Astrocyte of the spinal cord (primary cell): ENCODE measurements at regions not wholly inside any gene's neighbourhood (a gene's known extent, or its start where the extent isn't known, plus 50 kb on each side); places are given as distances from the start of the nearest gene placed in this dataset.

Source experiments
- DNase-seq: peaks from one replicate; pipeline ENCODE4 v3.0.0; 2011; ENCODE audit warnings: low read depth, low spot score
- H3K4me3 ChIP-seq: 2 replicates; pipeline ENCODE4 v1.5.1; 2011; ENCODE audit warnings: low read depth, mild to moderate bottlenecking, low read length, moderate library complexity
- CTCF ChIP-seq: IDR thresholded peaks from 2 replicates; pipeline ENCODE4 v1.5.1; 2012; ENCODE audit warnings: low read depth, mild to moderate bottlenecking, low read length, inconsistent platforms
- in situ Hi-C: cut with HindIII; loops from 2 replicates; pipeline ENCODE4 v1.10.0; 2017; ENCODE audit warnings: low sequenced_read_pairs

- in situ Hi-C loops: no loop called here
- no peak for DNase-seq
Observed at GRCh38 chr4:111847296-111848008, 297.8 kb upstream of the FAM241A start.

GRCh38 chr4:111849746-111850284 is 295.4 kb upstream of the FAM241A start:
- TF ChIP-seq CTCF: no peak
- DNase-seq: peak; percentile 2
- H3K4me3 ChIP-seq: no peak overlapping the region
- in situ Hi-C loops: no loop called here

More at GRCh38 chr4:111847296-111848008, 297.8 kb upstream of the FAM241A start:
- TF ChIP-seq CTCF: peak; percentile 24
- H3K4me3 ChIP-seq: no peak overlapping the region

GRCh38 chr4:111854494-111855087 is 290.7 kb upstream of the FAM241A start:
- DNase-seq: peak; percentile 44
- H3K4me3 ChIP-seq: no peak overlapping the region
- peak; percentile 63 for TF ChIP-seq CTCF
- in situ Hi-C loops: no loop called here

- no peak overlapping the region for H3K4me3 ChIP-seq
- DNase-seq: no peak
- in situ Hi-C loops: no loop called here
- no peak for TF ChIP-seq CTCF
Observed at GRCh38 chr4:111855308-111855707, 289.9 kb upstream of the FAM241A start.

GRCh38 chr4:111864066-111864465 is 281.2 kb upstream of the FAM241A start:
- DNase-seq: no peak
- no peak overlapping the region for H3K4me3 ChIP-seq
- TF ChIP-seq CTCF: no peak
- in situ Hi-C loops: no loop called here

GRCh38 chr4:111869339-111869738 is 275.9 kb upstream of the FAM241A start:
- no peak for TF ChIP-seq CTCF
- no peak overlapping the region for H3K4me3 ChIP-seq
- in situ Hi-C loops: no loop called here
- DNase-seq: no peak
